ENCODE measurements at regions not wholly inside any gene's neighbourhood (a gene's known extent, or its start where the extent isn't known, plus 50 kb on each side); places are given as distances from the start of the nearest gene placed in this dataset.

GRCh38 chr4:180665994-180666824 is 1577.0 kb upstream of the TENM3 start:
- peak; percentile 68 to 73 (median 69) for TF ChIP-seq CTCF (IDR thresholded peaks at IDR 0.05; ENCODE audit: unreplicated experiment in 3 of 3)
- no peak overlapping the region for H3K4me3 Mint-ChIP-seq
- H3K27ac Mint-ChIP-seq: no peak overlapping the region
- no peaks in the 10 kb centered on the region for H3K36me3 Mint-ChIP-seq (ENCODE audit: low read depth)
- H3K9me3 Mint-ChIP-seq: no peaks in the 10 kb centered on the region
- H3K4me1 Mint-ChIP-seq: peaks cover 11% of the 10 kb centered on the region
- H3K27me3 Mint-ChIP-seq (ENCODE audit: low read depth): no peaks in the 10 kb centered on the region

- Mint-ChIP-seq H3K4me1 (peaks cover 15% of the 10 kb centered on the region), H3K27ac (no peak overlapping the region), H3K4me3 (no peak overlapping the region), H3K27me3 (ENCODE audit: low read depth) (no peaks in the 10 kb centered on the region), H3K9me3 (no peaks in the 10 kb centered on the region), H3K36me3 (ENCODE audit: low read depth) (no peaks in the 10 kb centered on the region)
- no peak for TF ChIP-seq CTCF (IDR thresholded peaks at IDR 0.05; ENCODE audit: unreplicated experiment in 3 of 3)
These were observed 1574.5 kb upstream of the TENM3 start for GRCh38 chr4:180668732-180669131.

- H3K9me3 Mint-ChIP-seq: no peaks in the 10 kb centered on the region
- peaks cover 24% of the 10 kb centered on the region for H3K4me1 Mint-ChIP-seq
- no peak overlapping the region for H3K4me3 Mint-ChIP-seq
- no peak for TF ChIP-seq CTCF (IDR thresholded peaks at IDR 0.05; ENCODE audit: unreplicated experiment in 3 of 3)
- H3K27ac Mint-ChIP-seq: peak overlapping the region in 2 of 3 experiments; percentile 28 to 57
- no peaks in the 10 kb centered on the region for H3K36me3 Mint-ChIP-seq (ENCODE audit: low read depth)
- H3K27me3 Mint-ChIP-seq (ENCODE audit: low read depth): no peaks in the 10 kb centered on the region
These were observed 1573.5 kb upstream of the TENM3 start for GRCh38 chr4:180669680-180670079.

- H3K36me3 Mint-ChIP-seq (ENCODE audit: low read depth): no peaks in the 10 kb centered on the region
- H3K4me1 Mint-ChIP-seq: peaks cover 28% of the 10 kb centered on the region
- H3K9me3 Mint-ChIP-seq: no peaks in the 10 kb centered on the region
- H3K4me3 Mint-ChIP-seq: peak overlapping the region in 1 of 3 experiments; percentile 57
- peak overlapping the region; percentile 31 to 86 (median 61) for H3K27ac Mint-ChIP-seq
- no peaks in the 10 kb centered on the region for H3K27me3 Mint-ChIP-seq (ENCODE audit: low read depth)
- no peak for TF ChIP-seq CTCF (IDR thresholded peaks at IDR 0.05; ENCODE audit: unreplicated experiment in 3 of 3)
These were observed 1568.4 kb upstream of the TENM3 start for GRCh38 chr4:180674619-180675358.

GRCh38 chr4:180675359-180675650 is 1567.9 kb upstream of the TENM3 start:
- H3K4me3 Mint-ChIP-seq: peak overlapping the region in 1 of 3 experiments; percentile 57
- no peaks in the 10 kb centered on the region for H3K9me3 Mint-ChIP-seq
- no peaks in the 10 kb centered on the region for H3K27me3 Mint-ChIP-seq (ENCODE audit: low read depth)
- H3K4me1 Mint-ChIP-seq: peaks cover 30% of the 10 kb centered on the region
- peak overlapping the region; percentile 31 to 86 (median 61) for H3K27ac Mint-ChIP-seq
- H3K36me3 Mint-ChIP-seq (ENCODE audit: low read depth): no peaks in the 10 kb centered on the region
- no peak for TF ChIP-seq CTCF (IDR thresholded peaks at IDR 0.05; ENCODE audit: unreplicated experiment in 3 of 3)
